HG02798 (cell line): ENCODE measurements at regions not wholly inside any gene's neighbourhood (a gene's known extent, or its start where the extent isn't known, plus 50 kb on each side); places are given as distances from the start of the nearest gene placed in this dataset.
"Not testable (repeated sequence)": the region's sequence is repeated elsewhere in the genome, so short reads cannot be mapped to it uniquely, and the experiment has no call there.

Source experiments
- ATAC-seq: cut with Tn5 transposase; IDR thresholded peaks from one replicate; pipeline ENCODE4 v1.9.1; 2021; ENCODE audit warnings: mild to moderate bottlenecking; ENCODE audit not compliant: unreplicated experiment, poor library complexity

- ATAC-seq = no peak
Measured at GRCh38 chr14:106619606-106620005, 1093.2 kb downstream of the TMEM121 start.

- ATAC-seq = no peak
Measured at GRCh38 chr14:106620368-106620767, 1094.0 kb downstream of the TMEM121 start.

GRCh38 chr14:106622200-106622745 is 1095.9 kb downstream of the TMEM121 start:
- ATAC-seq = no peak

GRCh38 chr14:106625186-106625585 is 1098.8 kb downstream of the TMEM121 start:
- ATAC-seq = no peak

- ATAC-seq = not testable (repeated sequence)
Measured at GRCh38 chr14:106626469-106626868, 1100.1 kb downstream of the TMEM121 start.

- not testable (repeated sequence) for ATAC-seq
Measured at GRCh38 chr14:106626942-106627588, 1100.7 kb downstream of the TMEM121 start.

- no peak for ATAC-seq
Measured at GRCh38 chr14:106631879-106632278, 1105.5 kb downstream of the TMEM121 start.

- no peak for ATAC-seq
Measured at GRCh38 chr14:106633721-106634120, 1107.3 kb downstream of the TMEM121 start.

- ATAC-seq = no peak
Measured at GRCh38 chr14:106635569-106635968, 1109.2 kb downstream of the TMEM121 start.

GRCh38 chr14:106638786-106639452 is 1112.5 kb downstream of the TMEM121 start:
- ATAC-seq = not testable (repeated sequence)

- ATAC-seq = no peak
Measured at GRCh38 chr14:106642090-106642489, 1115.7 kb downstream of the TMEM121 start.

- not testable (repeated sequence) for ATAC-seq
Measured at GRCh38 chr14:106642971-106643370, 1116.6 kb downstream of the TMEM121 start.

GRCh38 chr14:106648874-106649273 is 1122.5 kb downstream of the TMEM121 start:
- ATAC-seq = not testable (repeated sequence)

GRCh38 chr14:106651016-106651415 is 1124.6 kb downstream of the TMEM121 start:
- ATAC-seq = no peak

GRCh38 chr14:106652494-106652893 is 1126.1 kb downstream of the TMEM121 start:
- ATAC-seq = peak; percentile 38

GRCh38 chr14:106657460-106657859 is 1131.1 kb downstream of the TMEM121 start:
- no peak for ATAC-seq

GRCh38 chr14:106658066-106658860 is 1131.9 kb downstream of the TMEM121 start:
- not testable (repeated sequence) for ATAC-seq

- ATAC-seq = not testable (repeated sequence)
Measured at GRCh38 chr14:106661561-106661960, 1135.2 kb downstream of the TMEM121 start.

- no peak for ATAC-seq
Measured at GRCh38 chr14:106662936-106663550, 1136.7 kb downstream of the TMEM121 start.

GRCh38 chr14:106663805-106664410 is 1137.5 kb downstream of the TMEM121 start:
- peak; percentile 49 for ATAC-seq
